ENCODE measurements at regions not wholly inside any gene's neighbourhood (a gene's known extent, or its start where the extent isn't known, plus 50 kb on each side); places are given as distances from the start of the nearest gene placed in this dataset.

DNA sequence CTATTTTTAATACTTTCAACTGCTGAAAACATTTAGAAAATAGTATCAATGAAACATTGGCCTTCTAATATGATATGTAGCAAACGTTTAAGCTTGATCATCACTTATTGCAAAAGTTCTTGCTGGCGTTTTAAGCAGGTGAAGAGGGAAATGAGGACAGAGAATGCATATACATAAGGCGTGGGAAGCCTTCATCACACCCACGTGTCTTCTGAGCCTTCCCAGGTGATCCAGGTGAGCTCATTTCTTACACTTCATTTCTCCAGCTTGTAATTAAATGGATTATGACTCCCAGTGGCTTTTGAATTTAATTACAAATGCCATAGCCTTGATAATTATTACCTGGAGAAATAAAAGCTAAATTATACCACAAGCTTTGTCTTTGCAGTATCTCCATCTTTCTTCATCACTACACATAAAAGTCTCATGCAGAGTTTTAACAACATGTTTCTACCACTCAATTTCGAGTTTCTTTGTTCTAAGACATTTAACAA lies 1973.8 kb downstream of the MRPL39 start:
- H3K4me1 ChIP-seq (ENCODE audit: control insufficient read depth, extremely low read depth, insufficient read depth, low read length): no peaks in the 10 kb centered on the region
- H3K79me2 ChIP-seq (ENCODE audit: control insufficient read depth, insufficient read depth, low read length): no peaks in the 10 kb centered on the region
- no peak for FAIRE-seq
- H2AFZ ChIP-seq (ENCODE audit: low read depth, low read length): no peak overlapping the region
- ChIA-PET POLR2A (no interaction called here), CTCF (no interaction called here)
- no peaks in the 10 kb centered on the region for H3K36me3 ChIP-seq (ENCODE audit: control insufficient read depth in 2 of 2, extremely low read depth in 1 of 2, insufficient read depth in 2 of 2, low read length in 2 of 2)
- H3K27ac ChIP-seq (ENCODE audit: insufficient read depth, low read depth, low read length): no peak overlapping the region
- no peak for DNase-seq (ENCODE audit: low read depth, low spot score)
- BruUV-seq (replicated peaks): no TSS peak
- no peaks in the 10 kb centered on the region for H3K27me3 ChIP-seq (ENCODE audit: control insufficient read depth in 2 of 2, insufficient read depth in 2 of 2, low read length in 2 of 2)
- intact Hi-C loops (cut with micrococcal nuclease) (no loop called here), dilution Hi-C loops (cut with MboI; ENCODE audit: extremely low pct_ligation_motif_present, low sequenced_read_pairs) (no loop called here)
- H3K9me3 ChIP-seq (replicated peaks; ENCODE audit: control insufficient read depth, insufficient read depth, low read length): no peaks in the 10 kb centered on the region
- no peak overlapping the region for H3K9ac ChIP-seq (replicated peaks; ENCODE audit: extremely low read depth, insufficient read depth, low read length)
- H3K4me2 ChIP-seq (ENCODE audit: insufficient read depth, low read length): no peak overlapping the region
- H3K4me3 ChIP-seq (replicated peaks in 1 of 3; ENCODE audit: insufficient read depth in 1 of 3, low read depth in 1 of 3, low read length in 3 of 3): no peak overlapping the region
- H3K9me1 ChIP-seq (replicated peaks; ENCODE audit: control insufficient read depth, extremely low read depth, insufficient read depth, low read length): no peaks in the 10 kb centered on the region
- TF ChIP-seq POLR2A (IDR thresholded peaks at IDR 0.05; ENCODE audit: low read depth, low read length) (no peak), FOS (IDR thresholded peaks at IDR 0.05; ENCODE audit: borderline replicate concordance, insufficient read depth, low read length) (no peak), MYC (IDR thresholded peaks at IDR 0.05; ENCODE audit: low read depth, low read length) (no peak), EZH2 (IDR thresholded peaks at IDR 0.05; ENCODE audit: borderline replicate concordance, low read depth, low read length, severe bottlenecking) (no peak), POLR2AphosphoS5 (IDR thresholded peaks at IDR 0.05; ENCODE audit: insufficient read depth, low read depth, low read length) (no peak), MAX (IDR thresholded peaks at IDR 0.05; ENCODE audit: insufficient read depth, insufficient read length) (no peak), GATA2 (IDR thresholded peaks at IDR 0.05; ENCODE audit: insufficient read depth, insufficient read length, low read depth, low read length) (no peak)
- TF ChIP-seq, protein P1, sequence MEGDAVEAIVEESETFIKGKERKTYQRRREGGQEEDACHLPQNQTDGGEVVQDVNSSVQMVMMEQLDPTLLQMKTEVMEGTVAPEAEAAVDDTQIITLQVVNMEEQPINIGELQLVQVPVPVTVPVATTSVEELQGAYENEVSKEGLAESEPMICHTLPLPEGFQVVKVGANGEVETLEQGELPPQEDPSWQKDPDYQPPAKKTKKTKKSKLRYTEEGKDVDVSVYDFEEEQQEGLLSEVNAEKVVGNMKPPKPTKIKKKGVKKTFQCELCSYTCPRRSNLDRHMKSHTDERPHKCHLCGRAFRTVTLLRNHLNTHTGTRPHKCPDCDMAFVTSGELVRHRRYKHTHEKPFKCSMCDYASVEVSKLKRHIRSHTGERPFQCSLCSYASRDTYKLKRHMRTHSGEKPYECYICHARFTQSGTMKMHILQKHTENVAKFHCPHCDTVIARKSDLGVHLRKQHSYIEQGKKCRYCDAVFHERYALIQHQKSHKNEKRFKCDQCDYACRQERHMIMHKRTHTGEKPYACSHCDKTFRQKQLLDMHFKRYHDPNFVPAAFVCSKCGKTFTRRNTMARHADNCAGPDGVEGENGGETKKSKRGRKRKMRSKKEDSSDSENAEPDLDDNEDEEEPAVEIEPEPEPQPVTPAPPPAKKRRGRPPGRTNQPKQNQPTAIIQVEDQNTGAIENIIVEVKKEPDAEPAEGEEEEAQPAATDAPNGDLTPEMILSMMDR (IDR thresholded peaks at IDR 0.05; ENCODE audit: extremely low read depth in 1 of 2, insufficient read depth in 1 of 2, low read depth in 1 of 2, low read length in 2 of 2): no peak
- no peaks in the 10 kb centered on the region for H4K20me1 ChIP-seq (replicated peaks; ENCODE audit: control insufficient read depth, extremely low read depth, insufficient read depth, low read length)

Measured in endothelial cell of umbilical vein (primary cell).